ENCODE measurements at regions not wholly inside any gene's neighbourhood (a gene's known extent, or its start where the extent isn't known, plus 50 kb on each side); places are given as distances from the start of the nearest gene placed in this dataset.

GRCh38 chr11:103673773-103674172, 362.7 kb upstream of the DDI1 start:
- no peaks in the 10 kb centered on the region for H3K9me3 Mint-ChIP-seq
- POLR2A ChIA-PET = no interaction called here
- H3K27ac Mint-ChIP-seq = no peak overlapping the region
- no peaks in the 10 kb centered on the region for H3K36me3 Mint-ChIP-seq
- H3K4me3 Mint-ChIP-seq = no peak overlapping the region
- CTCF ChIA-PET = no interaction called here
- H3K4me1 Mint-ChIP-seq = no peaks in the 10 kb centered on the region
- DNase-seq (ENCODE audit: low spot score) (no peak), ATAC-seq (no peak)
- TF ChIP-seq ZBTB43 (CRISPR knock-in tag; IDR thresholded peaks at IDR 0.05) (no peak), ZNF232 (CRISPR knock-in tag; IDR thresholded peaks at IDR 0.05) (no peak), NFE2L1 (CRISPR knock-in tag; IDR thresholded peaks at IDR 0.05) (no peak), HMGXB4 (CRISPR knock-in tag; IDR thresholded peaks at IDR 0.05) (no peak), ATF1 (CRISPR knock-in tag; IDR thresholded peaks at IDR 0.05) (no peak), STAT6 (CRISPR knock-in tag; conservative IDR thresholded peaks at IDR 0.05; ENCODE audit: low read depth) (no peak)
- no peaks in the 10 kb centered on the region for H3K27me3 Mint-ChIP-seq (ENCODE audit: low read depth)

GRCh38 chr11:103676413-103676812, 360.0 kb upstream of the DDI1 start:
- H3K36me3 Mint-ChIP-seq = no peaks in the 10 kb centered on the region
- ATAC-seq (no peak), DNase-seq (ENCODE audit: low spot score) (no peak)
- H3K9me3 Mint-ChIP-seq = no peaks in the 10 kb centered on the region
- TF ChIP-seq SMAD4 (CRISPR knock-in tag; IDR thresholded peaks at IDR 0.05) = no peak
- no peak for TF ChIP-seq ZNF396 (CRISPR knock-in tag; IDR thresholded peaks at IDR 0.05; ENCODE audit: borderline replicate concordance)
- TF ChIP-seq ZNF219 (CRISPR knock-in tag; IDR thresholded peaks at IDR 0.05; ENCODE audit: borderline replicate concordance) = no peak
- TF ChIP-seq TEAD4 (CRISPR knock-in tag; IDR thresholded peaks at IDR 0.05) = no peak
- no peak for TF ChIP-seq GTF2I (CRISPR knock-in tag; conservative IDR thresholded peaks at IDR 0.05)
- TF ChIP-seq CBFB (CRISPR knock-in tag; IDR thresholded peaks at IDR 0.05; ENCODE audit: low read depth) = no peak
- TF ChIP-seq HMGA2 (CRISPR knock-in tag; IDR thresholded peaks at IDR 0.05) = no peak
- no peak for TF ChIP-seq ELF4 (CRISPR knock-in tag; IDR thresholded peaks at IDR 0.05; ENCODE audit: low read depth)
- no peak for TF ChIP-seq RELA (CRISPR knock-in tag; IDR thresholded peaks at IDR 0.05; ENCODE audit: borderline replicate concordance)
- no peak for TF ChIP-seq GABPB1 (CRISPR knock-in tag; IDR thresholded peaks at IDR 0.05)
- TF ChIP-seq ZNF138 (CRISPR knock-in tag; conservative IDR thresholded peaks at IDR 0.05) = no peak
- no peak for TF ChIP-seq NR2C2 (CRISPR knock-in tag; IDR thresholded peaks at IDR 0.05)
- no peak for TF ChIP-seq ERG (CRISPR knock-in tag; IDR thresholded peaks at IDR 0.05)
- ChIA-PET POLR2A (no interaction called here), CTCF (no interaction called here)
- no peaks in the 10 kb centered on the region for H3K27me3 Mint-ChIP-seq (ENCODE audit: low read depth)
- no peak overlapping the region for H3K4me3 Mint-ChIP-seq
- H3K27ac Mint-ChIP-seq = no peak overlapping the region
- peaks cover 2% of the 10 kb centered on the region for H3K4me1 Mint-ChIP-seq
